SKM-1 (cell line): ENCODE measurements at regions not wholly inside any gene's neighbourhood (a gene's known extent, or its start where the extent isn't known, plus 50 kb on each side); places are given as distances from the start of the nearest gene placed in this dataset.

Experiments
- DNase-seq: peaks from one replicate; lab custom pipeline; 2025; ENCODE audit not compliant: unreplicated experiment; lab: John Stamatoyannopoulos, UW

- no peak for DNase-seq
Observed at GRCh38 chr2:12928197-12928774, 211.6 kb downstream of the TRIB2 start.

GRCh38 chr2:12928775-12929401, 212.2 kb downstream of the TRIB2 start:
- no peak for DNase-seq

GRCh38 chr2:12929758-12930157, 213.0 kb downstream of the TRIB2 start:
- no peak for DNase-seq

GRCh38 chr2:12930391-12930790, 213.7 kb downstream of the TRIB2 start:
- DNase-seq = no peak

- DNase-seq = no peak
Observed at GRCh38 chr2:12931186-12931844, 214.6 kb downstream of the TRIB2 start.

GRCh38 chr2:12932192-12932591, 215.5 kb downstream of the TRIB2 start:
- no peak for DNase-seq

GRCh38 chr2:12934146-12934756, 217.5 kb downstream of the TRIB2 start:
- DNase-seq = no peak

- DNase-seq = no peak
Observed at GRCh38 chr2:12935222-12935621, 218.5 kb downstream of the TRIB2 start.

GRCh38 chr2:12935796-12936195, 219.1 kb downstream of the TRIB2 start:
- no peak for DNase-seq

GRCh38 chr2:12941203-12941602, 224.5 kb downstream of the TRIB2 start:
- DNase-seq = no peak

- no peak for DNase-seq
Observed at GRCh38 chr2:12948231-12948960, 231.7 kb downstream of the TRIB2 start.

- DNase-seq = no peak
Observed at GRCh38 chr2:12948961-12949353, 232.2 kb downstream of the TRIB2 start.

GRCh38 chr2:12949406-12949805, 232.7 kb downstream of the TRIB2 start:
- DNase-seq = no peak

- no peak for DNase-seq
Observed at GRCh38 chr2:12950174-12950573, 233.4 kb downstream of the TRIB2 start.

- no peak for DNase-seq
Observed at GRCh38 chr2:12950957-12951656, 234.4 kb downstream of the TRIB2 start.

GRCh38 chr2:12951657-12951973, 234.9 kb downstream of the TRIB2 start:
- no peak for DNase-seq

GRCh38 chr2:12953596-12953995, 236.9 kb downstream of the TRIB2 start:
- DNase-seq = no peak

- DNase-seq = no peak
Observed at GRCh38 chr2:12955864-12956263, 239.1 kb downstream of the TRIB2 start.

- no peak for DNase-seq
Observed at GRCh38 chr2:12957251-12957650, 240.5 kb downstream of the TRIB2 start.

- no peak for DNase-seq
Observed at GRCh38 chr2:12959935-12960334, 243.2 kb downstream of the TRIB2 start.

- no peak for DNase-seq
Observed at GRCh38 chr2:12960671-12961070, 243.9 kb downstream of the TRIB2 start.
